ENCODE measurements at regions not wholly inside any gene's neighbourhood (a gene's known extent, or its start where the extent isn't known, plus 50 kb on each side); places are given as distances from the start of the nearest gene placed in this dataset.
"Not testable (repeated sequence)": the region's sequence is repeated elsewhere in the genome, so short reads cannot be mapped to it uniquely, and the experiment has no call there.

- Histone ChIP-seq H3K9me3 (ENCODE audit: control insufficient read depth, low read length) (no peaks in the 10 kb centered on the region), H2AFZ (no peak overlapping the region), H3K9ac (no peak overlapping the region), H3K4me1 (no peaks in the 10 kb centered on the region), H3K36me3 (ENCODE audit: control insufficient read depth, insufficient read depth, low read length) (no peaks in the 10 kb centered on the region), H3K79me2 (no peaks in the 10 kb centered on the region), H3K27me3 (ENCODE audit: control insufficient read depth, insufficient read depth, low read length) (no peaks in the 10 kb centered on the region), H3K4me3 (ENCODE audit: low read depth, low read length) (no peak overlapping the region), H3K4me2 (ENCODE audit: low read length) (no peak overlapping the region), H3K27ac (no peak overlapping the region)
- TF ChIP-seq CTCF (IDR thresholded peaks at IDR 0.05), result no peak
Measured at GRCh38 chr1:118558933-118559332, 373.9 kb upstream of the SPAG17 start.

GRCh38 chr1:118556936-118557335 is 371.9 kb upstream of the SPAG17 start:
- no peak overlapping the region for H3K4me3 ChIP-seq (ENCODE audit: low read depth, low read length)
- H3K36me3 ChIP-seq (ENCODE audit: control insufficient read depth, insufficient read depth, low read length), result no peaks in the 10 kb centered on the region
- no peak overlapping the region for H3K4me2 ChIP-seq (ENCODE audit: low read length)
- H3K4me1 ChIP-seq, result no peaks in the 10 kb centered on the region
- no peaks in the 10 kb centered on the region for H3K9me3 ChIP-seq (ENCODE audit: control insufficient read depth, low read length)
- H3K9ac ChIP-seq, result no peak overlapping the region
- no peak overlapping the region for H2AFZ ChIP-seq
- TF ChIP-seq CTCF (IDR thresholded peaks at IDR 0.05), result no peak
- H3K27ac ChIP-seq, result no peak overlapping the region
- no peaks in the 10 kb centered on the region for H3K79me2 ChIP-seq
- no peaks in the 10 kb centered on the region for H3K27me3 ChIP-seq (ENCODE audit: control insufficient read depth, insufficient read depth, low read length)

GRCh38 chr1:118555638-118556037 is 370.6 kb upstream of the SPAG17 start:
- Histone ChIP-seq H3K9me3 (ENCODE audit: control insufficient read depth, low read length) (no peaks in the 10 kb centered on the region), H3K4me1 (no peaks in the 10 kb centered on the region), H3K9ac (no peak overlapping the region), H3K79me2 (no peaks in the 10 kb centered on the region), H3K27me3 (ENCODE audit: control insufficient read depth, insufficient read depth, low read length) (no peaks in the 10 kb centered on the region), H3K27ac (no peak overlapping the region), H2AFZ (no peak overlapping the region), H3K4me3 (ENCODE audit: low read depth, low read length) (no peak overlapping the region), H3K36me3 (ENCODE audit: control insufficient read depth, insufficient read depth, low read length) (no peaks in the 10 kb centered on the region), H3K4me2 (ENCODE audit: low read length) (no peak overlapping the region)
- no peak for TF ChIP-seq CTCF (IDR thresholded peaks at IDR 0.05)

- no peak overlapping the region for H2AFZ ChIP-seq
- no peak for TF ChIP-seq CTCF (IDR thresholded peaks at IDR 0.05)
- H3K27ac ChIP-seq, result no peak overlapping the region
- no peaks in the 10 kb centered on the region for H3K27me3 ChIP-seq (ENCODE audit: control insufficient read depth, insufficient read depth, low read length)
- no peak overlapping the region for H3K9ac ChIP-seq
- H3K4me2 ChIP-seq (ENCODE audit: low read length), result no peak overlapping the region
- H3K79me2 ChIP-seq, result no peaks in the 10 kb centered on the region
- H3K36me3 ChIP-seq (ENCODE audit: control insufficient read depth, insufficient read depth, low read length), result no peaks in the 10 kb centered on the region
- no peaks in the 10 kb centered on the region for H3K9me3 ChIP-seq (ENCODE audit: control insufficient read depth, low read length)
- no peaks in the 10 kb centered on the region for H3K4me1 ChIP-seq
- H3K4me3 ChIP-seq (ENCODE audit: low read depth, low read length), result no peak overlapping the region
Measured at GRCh38 chr1:118535901-118536300, 350.9 kb upstream of the SPAG17 start.

GRCh38 chr1:118511922-118512321 is 326.9 kb upstream of the SPAG17 start:
- H3K36me3 ChIP-seq (ENCODE audit: control insufficient read depth, insufficient read depth, low read length); H3K9me3 ChIP-seq (ENCODE audit: control insufficient read depth, low read length); H3K4me1 ChIP-seq; H3K4me2 ChIP-seq (ENCODE audit: low read length); H2AFZ ChIP-seq; H3K27me3 ChIP-seq (ENCODE audit: control insufficient read depth, insufficient read depth, low read length); H3K27ac ChIP-seq; H3K4me3 ChIP-seq (ENCODE audit: low read depth, low read length); H3K79me2 ChIP-seq; H3K9ac ChIP-seq: not testable (repeated sequence)

All from parathyroid adenoma (tissue), 2 donors.